B cell (primary cell): ENCODE measurements at regions not wholly inside any gene's neighbourhood (a gene's known extent, or its start where the extent isn't known, plus 50 kb on each side); places are given as distances from the start of the nearest gene placed in this dataset.

Experiments used
- ATAC-seq: fragments of 200-7000 bp; cut with Tn5 transposase; one replicate; pipeline ENCODE4 v1.10.0; 2021; ENCODE audit warnings: low read depth, mild to moderate bottlenecking, moderate number of reproducible peaks, moderate library complexity
- CTCF ChIA-PET: fragments of 350-600 bp; sonication (Branson Sonifier 250); formaldehyde crosslinking; loops from one replicate; lab custom pipeline; 2021; ENCODE audit warnings: antibody characterized with exemption, inconsistent platforms; lab: Charles Lee
- POLR2A ChIA-PET: fragments of 350-600 bp; sonication (Branson Sonifier 250); formaldehyde crosslinking; loops from one replicate; lab custom pipeline; 2021; ENCODE audit warnings: antibody characterized with exemption; lab: Charles Lee
- DNase-seq: peaks from one replicate; pipeline ENCODE4 v3.0.0; 2013
- H2AFZ ChIP-seq: 2 replicates; pipeline ENCODE4 v1.6.1; 2012; ENCODE audit warnings: mild to moderate bottlenecking, low read depth, low read length; ENCODE audit not compliant: insufficient read depth, poor library complexity, severe bottlenecking
- H3K27ac ChIP-seq, 2 donors: 1 replicate in 1 of 2; 2 replicates in 1 of 2; pipeline ENCODE4 v1.5.1; 2012 to 2013; ENCODE audit warnings: low read length in 2 of 2, mild to moderate bottlenecking in 2 of 2, moderate library complexity in 1 of 2
- H3K27me3 ChIP-seq, 4 experiments: fragments of 200-600 bp in 1 of 4; sonication (generic) in 1 of 4; replicated peaks in 1 of 4; 1 replicate in 2 of 4; 2 replicates in 2 of 4; pipeline versions ENCODE4 v1.6.1 to v1.7.0; 2013 to 2016; ENCODE audit warnings: low read length in 3 of 4, mild to moderate bottlenecking in 2 of 4, mixed read lengths in 1 of 4, moderate library complexity in 1 of 4; ENCODE audit not compliant: insufficient read depth in 4 of 4, control insufficient read depth in 3 of 4; ENCODE audit errors: control extremely low read depth in 1 of 4
- H3K36me3 ChIP-seq, 2 experiments: replicated peaks in 1 of 2; 1 replicate in 1 of 2; 2 replicates in 1 of 2; pipeline versions ENCODE4 v1.6.1 to v1.7.1; 2013; ENCODE audit warnings: low read length in 1 of 2; ENCODE audit not compliant: insufficient read depth in 2 of 2, control insufficient read depth in 1 of 2; ENCODE audit errors: control extremely low read depth in 1 of 2, extremely low read depth in 1 of 2
- H3K4me1 ChIP-seq, 2 donors: fragments of 200-600 bp in 1 of 2; sonication (generic) in 1 of 2; 1 replicate in 1 of 2; 2 replicates in 1 of 2; pipeline versions ENCODE4 v1.5.1 to v1.6.1; 2013 to 2017; ENCODE audit warnings: low read length in 2 of 2; ENCODE audit not compliant: control insufficient read depth in 2 of 2, insufficient read depth in 2 of 2
- H3K4me2 ChIP-seq: replicated peaks from 2 replicates; pipeline ENCODE3; 2012; ENCODE audit warnings: mild to moderate bottlenecking, low read depth, low read length; ENCODE audit not compliant: poor library complexity, severe bottlenecking
- H3K4me3 ChIP-seq, 5 experiments: fragments of 200-600 bp in 1 of 5; sonication (generic) in 1 of 5; 1 replicate in 3 of 5; 2 replicates in 2 of 5; pipeline versions ENCODE4 v1.5.1 to v1.7.0; 2011 to 2016; ENCODE audit warnings: low read length in 4 of 5, mild to moderate bottlenecking in 4 of 5, low read depth in 2 of 5, control low read depth in 1 of 5, moderate library complexity in 1 of 5; ENCODE audit not compliant: insufficient read depth in 1 of 5; ENCODE audit errors: control extremely low read depth in 1 of 5, extremely low read depth in 1 of 5
- H3K79me2 ChIP-seq: fragments of 200-600 bp; sonication (generic); one replicate; pipeline ENCODE4 v1.6.0; 2016; ENCODE audit warnings: low read length; ENCODE audit not compliant: control insufficient read depth, insufficient read depth
- H3K9ac ChIP-seq: fragments of 200-600 bp; sonication (generic); 2 replicates; pipeline ENCODE4 v1.6.1; 2017; ENCODE audit warnings: mild to moderate bottlenecking, low read length, moderate library complexity
- H3K9me3 ChIP-seq, 3 donors: one replicate each; pipeline versions ENCODE4 v1.6.1 to v1.7.1; 2013; ENCODE audit warnings: low read length in 2 of 3; ENCODE audit not compliant: control insufficient read depth in 2 of 3, insufficient read depth in 1 of 3; ENCODE audit errors: control extremely low read depth in 1 of 3
- H4K20me1 ChIP-seq: 2 replicates; pipeline ENCODE4 v1.6.0; 2012; ENCODE audit warnings: mild to moderate bottlenecking, low read length; ENCODE audit not compliant: insufficient read depth, control insufficient read depth, poor library complexity, severe bottlenecking
- H3K27ac Mint-ChIP-seq: one replicate; pipeline ENCODE4 v1.8.0; 2021; ENCODE audit warnings: mixed read lengths
- H3K27me3 Mint-ChIP-seq: one replicate; pipeline ENCODE4 v1.8.0; 2021; ENCODE audit warnings: mixed read lengths
- H3K4me1 Mint-ChIP-seq: one replicate; pipeline ENCODE4 v1.8.0; 2021; ENCODE audit warnings: mixed read lengths
- H3K4me3 Mint-ChIP-seq: one replicate; pipeline ENCODE4 v1.8.0; 2021; ENCODE audit warnings: mixed read lengths
- H3K9me3 Mint-ChIP-seq: one replicate; pipeline ENCODE4 v1.8.0; 2022; ENCODE audit warnings: mixed read lengths; ENCODE audit not compliant: insufficient read depth
- CTCF ChIP-seq: fragments of 200-600 bp; IDR thresholded peaks from one replicate; pipeline ENCODE4 v1.8.0; 2022; ENCODE audit warnings: antibody characterized with exemption, mild to moderate bottlenecking
- EZH2 ChIP-seq: IDR thresholded peaks from 2 replicates; pipeline ENCODE4 v1.6.1; 2012; ENCODE audit warnings: borderline replicate concordance, low read depth, mild to moderate bottlenecking, moderate library complexity, low read length; ENCODE audit not compliant: insufficient read depth, poor library complexity, severe bottlenecking
- intact Hi-C: fragments of 100-400 bp; cut with micrococcal nuclease; formaldehyde crosslinking; loops from one replicate; pipeline ENCODE4 v1.10.0; 2022

- intact Hi-C loops: no loop called here
- Histone ChIP-seq H2AFZ (no peak overlapping the region), H3K4me1 (no peaks in the 10 kb centered on the region), H4K20me1 (no peaks in the 10 kb centered on the region), H3K9me3 (peaks cover 0 to 8% (median 2%) of the 10 kb centered on the region in 3 donors), H3K27me3 (no peaks in the 10 kb centered on the region), H3K36me3 (no peaks in the 10 kb centered on the region), H3K4me3 (no peak overlapping the region), H3K4me2 (no peak overlapping the region), H3K27ac (no peak overlapping the region), H3K79me2 (no peaks in the 10 kb centered on the region), H3K9ac (no peak overlapping the region)
- H3K27ac Mint-ChIP-seq: no peak overlapping the region
- POLR2A ChIA-PET: no interaction called here
- no peak overlapping the region for H3K4me3 Mint-ChIP-seq
- no peak for ATAC-seq
- CTCF ChIA-PET: no interaction called here
- no peaks in the 10 kb centered on the region for H3K9me3 Mint-ChIP-seq
- H3K27me3 Mint-ChIP-seq: no peaks in the 10 kb centered on the region
- no peak for TF ChIP-seq CTCF
- no peak for TF ChIP-seq EZH2
- no peaks in the 10 kb centered on the region for H3K4me1 Mint-ChIP-seq
- DNase-seq: no peak
Measured at GRCh38 chr21:20083336-20083735, 914.9 kb upstream of the NCAM2 start.

- intact Hi-C loops: no loop called here
- TF ChIP-seq CTCF (no peak), EZH2 (no peak)
- no peaks in the 10 kb centered on the region for H3K4me1 Mint-ChIP-seq
Measured at GRCh38 chr21:20083925-20084324, 914.3 kb upstream of the NCAM2 start.

More at GRCh38 chr21:20083925-20084324, 914.3 kb upstream of the NCAM2 start:
- Histone ChIP-seq H3K79me2 (no peaks in the 10 kb centered on the region), H2AFZ (no peak overlapping the region), H3K27ac (no peak overlapping the region), H3K4me3 (no peak overlapping the region), H3K9ac (no peak overlapping the region), H3K4me1 (no peaks in the 10 kb centered on the region), H3K36me3 (no peaks in the 10 kb centered on the region), H4K20me1 (no peaks in the 10 kb centered on the region), H3K27me3 (no peaks in the 10 kb centered on the region), H3K9me3 (peaks cover 0 to 5% (median 2%) of the 10 kb centered on the region in 3 donors), H3K4me2 (no peak overlapping the region)
- H3K9me3 Mint-ChIP-seq: peaks cover 2% of the 10 kb centered on the region
- ATAC-seq (no peak), DNase-seq (no peak)
- no peak overlapping the region for H3K4me3 Mint-ChIP-seq
- H3K27ac Mint-ChIP-seq: no peak overlapping the region
- ChIA-PET POLR2A (no interaction called here), CTCF (no interaction called here)
- no peaks in the 10 kb centered on the region for H3K27me3 Mint-ChIP-seq
